GM12878 (cell line): ENCODE measurements at regions not wholly inside any gene's neighbourhood (a gene's known extent, or its start where the extent isn't known, plus 50 kb on each side); places are given as distances from the start of the nearest gene placed in this dataset.

Source experiments
- ATAC-seq: fragments of 200-7000 bp; cut with Tn5 transposase; 3 replicates; pipeline ENCODE4 v1.9.1; 2020; ENCODE audit warnings: mild to moderate bottlenecking, moderate library complexity
- BruUV-seq: library from RNA; stranded (reverse); fragments of 400-500 nt; replicated peaks from 2 replicates; lab custom pipeline; 2021; lab: Mats Ljungman, UMichigan
- CTCF ChIA-PET: fragments of 300-600 bp; sonication (Branson Sonifier 250); formaldehyde crosslinking; extraction: SDS; loops from one replicate; lab custom pipeline; 2021; ENCODE audit warnings: inconsistent platforms; lab: Yijun Ruan, JAX
- POLR2A ChIA-PET: fragments of 350-600 bp; formaldehyde crosslinking; extraction: SDS; loops from one replicate; lab custom pipeline; 2021; ENCODE audit warnings: inconsistent platforms; lab: Charles Lee
- RAD21 ChIA-PET: fragments of 300-600 bp; sonication (Branson Sonifier 250); formaldehyde crosslinking; loops from one replicate; lab custom pipeline; 2023; ENCODE audit warnings: antibody characterized with exemption; ENCODE audit not compliant: unreplicated experiment; lab: Charles Lee
- SMC1A ChIA-PET: fragments of 300-600 bp; sonication (Branson Sonifier 250); formaldehyde crosslinking; loops from one replicate; lab custom pipeline; 2023; ENCODE audit not compliant: unreplicated experiment, uncharacterized antibody; lab: Charles Lee
- DNase-seq: peaks from one replicate; pipeline ENCODE4 v3.0.0-alpha.2; 2011; ENCODE audit warnings: low read depth, low spot score
- FAIRE-seq: peaks from 3 replicates; lab custom pipeline; 2011; peaks lifted over from hg19 to GRCh38; lab: Jason Lieb, UNC
- H2AFZ ChIP-seq: 2 replicates; pipeline ENCODE4 v1.6.0; 2011; ENCODE audit warnings: low read depth, low read length, control low read depth; ENCODE audit not compliant: control insufficient read depth
- H3K27ac ChIP-seq: 2 replicates; pipeline ENCODE4 v1.5.1; 2011; ENCODE audit warnings: control low read depth; ENCODE audit not compliant: control insufficient read depth, insufficient read depth
- H3K27me3 ChIP-seq, 2 experiments: replicated peaks in 1 of 2; 2 replicates each; pipeline versions ENCODE4 v1.6.0 to v1.6.1; 2011; ENCODE audit warnings: low read length in 1 of 2; ENCODE audit not compliant: control insufficient read depth in 2 of 2, insufficient read depth in 2 of 2
- H3K36me3 ChIP-seq, 2 experiments: 2 replicates each; pipeline ENCODE4 v1.5.1; 2011; ENCODE audit warnings: low read length in 1 of 2; ENCODE audit not compliant: control insufficient read depth in 2 of 2, insufficient read depth in 2 of 2
- H3K4me1 ChIP-seq: 2 replicates; pipeline ENCODE4 v1.6.1; 2011; ENCODE audit warnings: mild to moderate bottlenecking, low read length, moderate library complexity, mixed read lengths; ENCODE audit not compliant: control insufficient read depth, insufficient read depth
- H3K4me2 ChIP-seq: 2 replicates; pipeline ENCODE4 v1.6.0; 2011; ENCODE audit warnings: control low read depth; ENCODE audit not compliant: control insufficient read depth, insufficient read depth
- H3K4me3 ChIP-seq: fragments of 200-600 bp; sonication (generic); 2 replicates; pipeline ENCODE4 v1.5.1; 2016
- H3K79me2 ChIP-seq: 2 replicates; pipeline ENCODE4 v1.6.0; 2011; ENCODE audit warnings: low read length; ENCODE audit not compliant: control insufficient read depth, insufficient read depth
- H3K9ac ChIP-seq: 2 replicates; pipeline ENCODE4 v1.8.0; 2011; ENCODE audit warnings: low read length, control low read depth, mixed read lengths; ENCODE audit not compliant: control insufficient read depth, insufficient read depth
- H3K9me3 ChIP-seq: replicated peaks from 3 replicates; pipeline ENCODE4 v1.5.1; 2011; ENCODE audit warnings: mild to moderate bottlenecking, low read length; ENCODE audit not compliant: control insufficient read depth, insufficient read depth
- H4K20me1 ChIP-seq: 2 replicates; pipeline ENCODE4 v1.6.0; 2011; ENCODE audit not compliant: control insufficient read depth, insufficient read depth
- CEBPZ ChIP-seq: fragments of 150-350 bp; IDR thresholded peaks from 2 replicates; pipeline ENCODE4 v1.6.1; 2016; ENCODE audit warnings: low read depth, low read length
- CTCF ChIP-seq, 3 experiments: IDR thresholded peaks in 2 of 3; conservative IDR thresholded peaks in 1 of 3; 2 replicates each; pipeline ENCODE4 v1.5.1; 2011; ENCODE audit warnings: low read depth in 3 of 3, low read length in 3 of 3, mild to moderate bottlenecking in 3 of 3, control low read depth in 2 of 3, moderate library complexity in 2 of 3, inconsistent platforms in 1 of 3, mixed read lengths in 1 of 3; ENCODE audit not compliant: control insufficient read depth in 2 of 3, insufficient read depth in 1 of 3; ENCODE audit errors: extremely low read depth in 1 of 3
- JUND ChIP-seq: IDR thresholded peaks from 2 replicates; pipeline ENCODE4 v1.6.1; 2012; ENCODE audit warnings: low read depth, mild to moderate bottlenecking, low read length, improper control_type of control experiment, moderate library complexity
- MYC ChIP-seq: IDR thresholded peaks from 2 replicates; pipeline ENCODE4 v1.6.1; 2011; ENCODE audit warnings: mild to moderate bottlenecking, low read length, moderate library complexity, inconsistent platforms; ENCODE audit not compliant: insufficient read depth, insufficient replicate concordance, insufficient read length, severe bottlenecking
- NFIC ChIP-seq: IDR thresholded peaks from 2 replicates; pipeline ENCODE4 v1.6.1; 2012; ENCODE audit warnings: low read depth, mild to moderate bottlenecking, inconsistent platforms, low read length, moderate library complexity
- SPI1 ChIP-seq: IDR thresholded peaks from 2 replicates; pipeline ENCODE4 v1.6.1; 2011; ENCODE audit warnings: low read depth, mild to moderate bottlenecking, low read length, moderate library complexity, borderline replicate concordance; ENCODE audit not compliant: insufficient read depth
- YY1 ChIP-seq: IDR thresholded peaks from 2 replicates; pipeline ENCODE4 v1.6.1; 2011; ENCODE audit warnings: low read depth, mild to moderate bottlenecking, low read length
- WGBS: methylation state at CpG from one replicate; pipeline ENCODE4 v1.1.6; 2016; ENCODE audit warnings: low lambda C conversion rate; ENCODE audit not compliant: insufficient replicate concordance, insufficient coverage; ENCODE audit errors: missing lambda C conversion rate; 5-methylcytosine and 5-hydroxymethylcytosine counted together
- in situ Hi-C: fragments of 300-500 bp; cut with MboI; formaldehyde crosslinking; loops from 9 replicates; pipeline ENCODE4 v1.14.3; 2018; ENCODE audit warnings: mixed read lengths
- intact Hi-C: fragments of 100-400 bp; cut with micrococcal nuclease; formaldehyde crosslinking; loops from one replicate; pipeline ENCODE4 v1.14.2; 2022; ENCODE audit not compliant: unreplicated experiment

- TF ChIP-seq CTCF (IDR thresholded peaks at IDR 0.05 in 2 of 3, conservative IDR thresholded peaks at IDR 0.05 in 1 of 3; ENCODE audit: control insufficient read depth in 2 of 3, extremely low read depth in 1 of 3, insufficient read depth in 1 of 3, low read depth in 3 of 3, low read length in 3 of 3) (no peak), SPI1 (no peak), MYC (no peak)
Measured at GRCh38 chr13:104900191-104900817, 1635.2 kb downstream of the EFNB2 start (continued).

GRCh38 chr13:104898484-104898883, 1637.0 kb downstream of the EFNB2 start:
- SMC1A ChIA-PET = no interaction called here
- Histone ChIP-seq H3K4me3 (no peak overlapping the region), H4K20me1 (no peaks in the 10 kb centered on the region), H3K36me3 (no peaks in the 10 kb centered on the region), H3K27ac (no peak overlapping the region), H3K4me2 (no peak overlapping the region), H3K4me1 (no peaks in the 10 kb centered on the region), H3K9ac (no peak overlapping the region), H3K9me3 (no peaks in the 10 kb centered on the region), H3K27me3 (no peaks in the 10 kb centered on the region), H2AFZ (no peak overlapping the region), H3K79me2 (no peaks in the 10 kb centered on the region)
- CTCF ChIA-PET = no interaction called here
- ATAC-seq = no peak
- intact Hi-C loops (no loop called here), in situ Hi-C loops (no loop called here)
- DNase-seq = no peak
- no peak for FAIRE-seq
- TF ChIP-seq NFIC (no peak), YY1 (no peak), JUND (no peak), CEBPZ (no peak)
- POLR2A ChIA-PET = no interaction called here
- RAD21 ChIA-PET = no interaction called here
- 45% methylated on average over 3 of the region's 3 CpGs for WGBS
- no TSS peak for BruUV-seq
